Transverse colon (tissue), 4 donors: ENCODE measurements at regions not wholly inside any gene's neighbourhood (a gene's known extent, or its start where the extent isn't known, plus 50 kb on each side); places are given as distances from the start of the nearest gene placed in this dataset.

ENCODE experiments used
- CTCF ChIP-seq, 5 experiments: fragments of 200-600 bp in 3 of 5; fragments of 450-650 bp in 2 of 5; sonication (generic) in 3 of 5; IDR thresholded peaks; 1 replicate in 2 of 5; 2 replicates in 3 of 5; pipeline ENCODE4 v1.5.1; 2016 to 2017; ENCODE audit warnings: antibody characterized with exemption in 5 of 5, inconsistent platforms in 3 of 5, mild to moderate bottlenecking in 2 of 5, moderate library complexity in 1 of 5
- POLR2A ChIP-seq: fragments of 450-650 bp; IDR thresholded peaks from one replicate; pipeline ENCODE4 v1.6.1; 2016; ENCODE audit warnings: antibody characterized with exemption, mild to moderate bottlenecking, moderate library complexity
- POLR2AphosphoS5 ChIP-seq, 3 donors: sonication (generic); formaldehyde crosslinking; IDR thresholded peaks; one replicate each; pipeline ENCODE4 v1.6.1; 2016; ENCODE audit warnings: antibody characterized with exemption in 3 of 3

GRCh38 chr1:104156738-104157137 lies 407.0 kb downstream of the AMY1C start:
- TF ChIP-seq POLR2AphosphoS5 (IDR thresholded peaks at IDR 0.05): no peak
- TF ChIP-seq POLR2A: no peak
- no peak for TF ChIP-seq CTCF (IDR thresholded peaks at IDR 0.05)
